H9 (cell line): ENCODE measurements at regions not wholly inside any gene's neighbourhood (a gene's known extent, or its start where the extent isn't known, plus 50 kb on each side); places are given as distances from the start of the nearest gene placed in this dataset.

ENCODE experiments used
- DNase-seq: peaks from one replicate; pipeline ENCODE4 v3.0.0-alpha.2; 2017
- H2AFZ ChIP-seq: one replicate; pipeline ENCODE4 v1.6.1; 2013; ENCODE audit warnings: mild to moderate bottlenecking, low read length, control low read depth, moderate library complexity
- H2AK5ac ChIP-seq: 2 replicates; pipeline ENCODE4 v1.6.1; 2013; ENCODE audit warnings: low read length, control low read depth, mixed read lengths; ENCODE audit not compliant: insufficient read length
- H2BK120ac ChIP-seq: one replicate; pipeline ENCODE4 v1.6.1; 2013; ENCODE audit warnings: low read depth, mild to moderate bottlenecking, low read length, control low read depth, inconsistent platforms; ENCODE audit not compliant: poor library complexity, severe bottlenecking
- H2BK12ac ChIP-seq: 2 replicates; pipeline ENCODE4 v1.6.1; 2013; ENCODE audit warnings: low read length, control low read depth, mixed read lengths, low read depth; ENCODE audit not compliant: insufficient read length
- H2BK15ac ChIP-seq: 2 replicates; pipeline ENCODE4 v1.6.1; 2013; ENCODE audit warnings: low read depth, low read length, control low read depth
- H2BK20ac ChIP-seq: one replicate; pipeline ENCODE4 v1.6.1; 2013; ENCODE audit warnings: low read depth, mild to moderate bottlenecking, low read length, control low read depth, inconsistent platforms; ENCODE audit not compliant: poor library complexity, severe bottlenecking
- H2BK5ac ChIP-seq: 2 replicates; pipeline ENCODE4 v1.6.1; 2013; ENCODE audit warnings: low read length, control low read depth, mixed read lengths; ENCODE audit not compliant: insufficient read length
- H3K14ac ChIP-seq: 2 replicates; pipeline ENCODE4 v1.6.1; 2013; ENCODE audit warnings: low read length, control low read depth; ENCODE audit not compliant: insufficient read depth
- H3K18ac ChIP-seq: 2 replicates; pipeline ENCODE4 v1.6.1; 2013; ENCODE audit warnings: low read depth, mild to moderate bottlenecking, mixed read lengths, low read length, control low read depth; ENCODE audit not compliant: insufficient read length
- H3K23ac ChIP-seq: 2 replicates; pipeline ENCODE4 v1.6.1; 2013; ENCODE audit warnings: low read length, control low read depth, mixed read lengths, low read depth; ENCODE audit not compliant: insufficient read length
- H3K23me2 ChIP-seq: 2 replicates; pipeline ENCODE4 v1.6.1; 2013; ENCODE audit warnings: low read depth, mild to moderate bottlenecking, mixed read lengths, low read length, control low read depth; ENCODE audit not compliant: insufficient read length, poor library complexity, severe bottlenecking
- H3K27ac ChIP-seq: 2 replicates; pipeline ENCODE4 v1.5.1; 2013; ENCODE audit warnings: low read length, control low read depth, mixed read lengths, low read depth; ENCODE audit not compliant: insufficient read length
- H3K27me3 ChIP-seq: 2 replicates; pipeline ENCODE4 v1.6.1; 2013; ENCODE audit warnings: low read length, control low read depth, inconsistent platforms; ENCODE audit not compliant: insufficient read depth
- H3K4ac ChIP-seq: 2 replicates; pipeline ENCODE4 v1.6.1; 2013; ENCODE audit warnings: low read depth, mild to moderate bottlenecking, control low read depth, inconsistent platforms, low read length, moderate library complexity
- H3K4me1 ChIP-seq: 2 replicates; pipeline ENCODE4 v1.6.1; 2013; ENCODE audit warnings: low read length, control low read depth, inconsistent platforms; ENCODE audit not compliant: insufficient read depth
- H3K4me2 ChIP-seq: 2 replicates; pipeline ENCODE4 v1.6.1; 2013; ENCODE audit warnings: low read length, control low read depth, mixed read lengths; ENCODE audit not compliant: insufficient read length, insufficient read depth
- H3K56ac ChIP-seq: 2 replicates; pipeline ENCODE4 v1.6.1; 2013; ENCODE audit warnings: low read depth, mild to moderate bottlenecking, mixed read lengths, low read length, control low read depth; ENCODE audit not compliant: insufficient read length
- H3K79me1 ChIP-seq: 2 replicates; pipeline ENCODE4 v1.6.1; 2013; ENCODE audit warnings: low read depth, mild to moderate bottlenecking, moderate library complexity, low read length, control low read depth, inconsistent platforms; ENCODE audit not compliant: insufficient read depth, poor library complexity, severe bottlenecking
- H3K79me2 ChIP-seq: 2 replicates; pipeline ENCODE4 v1.6.1; 2013; ENCODE audit warnings: low read length, control low read depth, inconsistent platforms; ENCODE audit not compliant: insufficient read depth
- H3K9ac ChIP-seq: 2 replicates; pipeline ENCODE4 v1.6.1; 2013; ENCODE audit warnings: low read length, control low read depth, mixed read lengths; ENCODE audit not compliant: insufficient read length; ENCODE audit errors: extremely low read depth
- H3K9me3 ChIP-seq: one replicate; pipeline ENCODE4 v1.6.1; 2013; ENCODE audit warnings: low read depth, low read length, inconsistent platforms; ENCODE audit not compliant: control insufficient read depth
- H3T11ph ChIP-seq: one replicate; pipeline ENCODE4 v1.6.1; 2013; ENCODE audit warnings: mild to moderate bottlenecking, low read length, control low read depth, inconsistent platforms
- H4K20me1 ChIP-seq: one replicate; pipeline ENCODE4 v1.6.1; 2013; ENCODE audit not compliant: control insufficient read depth, insufficient read length, insufficient read depth
- H4K5ac ChIP-seq: 2 replicates; pipeline ENCODE4 v1.6.1; 2013; ENCODE audit warnings: low read depth, mild to moderate bottlenecking, mixed read lengths, low read length, control low read depth; ENCODE audit not compliant: insufficient read length
- H4K8ac ChIP-seq: replicated peaks from 2 replicates; pipeline ENCODE4 v1.6.1; 2013; ENCODE audit warnings: low read length, control low read depth, mixed read lengths, low read depth; ENCODE audit not compliant: insufficient read length
- H4K91ac ChIP-seq: 2 replicates; pipeline ENCODE4 v1.6.1; 2013; ENCODE audit warnings: low read depth, mild to moderate bottlenecking, moderate library complexity, mixed read lengths, low read length, control low read depth; ENCODE audit not compliant: insufficient read length
- H3K27ac Mint-ChIP-seq, 3 experiments: 2 replicates in 2 of 3; 3 replicates in 1 of 3; pipeline ENCODE4 v1.8.0; 2020 to 2021; ENCODE audit warnings: mixed read lengths in 3 of 3, mild to moderate bottlenecking in 1 of 3, moderate library complexity in 1 of 3
- H3K27me3 Mint-ChIP-seq: 2 replicates; pipeline ENCODE4 v1.8.0; 2021; ENCODE audit warnings: low read depth, mild to moderate bottlenecking, moderate library complexity, mixed read lengths
- H3K36me3 Mint-ChIP-seq, 3 experiments: 2 replicates in 2 of 3; 3 replicates in 1 of 3; pipeline ENCODE4 v1.8.0; 2020 to 2021; ENCODE audit warnings: low read depth in 3 of 3, mixed read lengths in 3 of 3; ENCODE audit not compliant: insufficient read depth in 1 of 3
- H3K4me1 Mint-ChIP-seq, 2 experiments: 2 replicates each; pipeline ENCODE4 v1.8.0; 2020; ENCODE audit warnings: mixed read lengths in 2 of 2
- H3K4me3 Mint-ChIP-seq, 2 experiments: 2 replicates in 1 of 2; 3 replicates in 1 of 2; pipeline ENCODE4 v1.8.0; 2020 to 2021; ENCODE audit warnings: mild to moderate bottlenecking in 2 of 2, mixed read lengths in 2 of 2, moderate library complexity in 1 of 2
- H3K9me3 Mint-ChIP-seq, 2 experiments: 2 replicates in 1 of 2; 3 replicates in 1 of 2; pipeline ENCODE4 v1.8.0; 2020; ENCODE audit warnings: mild to moderate bottlenecking in 2 of 2, mixed read lengths in 2 of 2, moderate library complexity in 1 of 2
- WGBS: extraction: QIAGEN DNeasy Blood & Tissue Kit; methylation state at CpG from one replicate; pipeline ENCODE4 v1.1.7; 2013; ENCODE audit warnings: missing lambda C conversion rate, low lambda C conversion rate, mixed read lengths; ENCODE audit not compliant: insufficient read length; ENCODE audit errors: extremely low coverage; 5-methylcytosine and 5-hydroxymethylcytosine counted together
- TF ChIP-seq, protein P1 (sequence below): fragments of 200-600 bp; sonication (generic); conservative IDR thresholded peaks from 3 replicates; pipeline ENCODE4 v1.8.0; 2021; ENCODE audit warnings: antibody characterized with exemption, mild to moderate bottlenecking

DNA sequence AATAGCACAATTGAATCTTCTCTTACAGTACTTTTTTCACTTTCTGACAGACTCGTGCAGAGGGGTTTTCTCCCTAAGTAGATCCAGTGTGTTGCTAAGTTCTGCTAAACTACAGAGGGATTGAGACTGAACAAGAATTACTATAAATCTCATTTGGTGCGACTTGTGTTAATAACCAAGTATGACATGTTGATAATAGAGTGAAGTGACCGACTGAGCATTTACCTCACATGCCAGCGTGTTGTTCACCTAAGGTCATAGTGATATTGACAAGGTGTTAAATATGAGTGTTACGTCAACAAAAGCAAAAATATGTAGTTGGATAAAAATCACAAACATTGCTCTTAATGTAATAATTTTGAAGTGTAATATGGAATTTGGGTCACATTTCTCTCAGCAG lies 97.8 kb upstream of the PDE3A start:
- Histone ChIP-seq H3K14ac (no peak overlapping the region), H4K5ac (no peak overlapping the region), H3K27me3 (no peaks in the 10 kb centered on the region), H4K8ac (no peak overlapping the region), H2BK5ac (no peak overlapping the region), H3K79me2 (no peaks in the 10 kb centered on the region), H3K23ac (no peak overlapping the region), H3K9ac (no peak overlapping the region), H3K4me1 (peaks cover 4% of the 10 kb centered on the region; the same call in 1 of the 2 replicates), H3K4ac (no peak overlapping the region), H3K27ac (no peak overlapping the region), H2BK12ac (no peak overlapping the region), H2BK120ac (no peak overlapping the region), H2BK20ac (no peak overlapping the region), H3K18ac (no peak overlapping the region), H3K79me1 (no peaks in the 10 kb centered on the region), H3K23me2 (no peaks in the 10 kb centered on the region), H2AK5ac (no peak overlapping the region), H2BK15ac (no peak overlapping the region), H3T11ph (no peak overlapping the region), H3K4me2 (no peak overlapping the region), H4K20me1 (no peaks in the 10 kb centered on the region), H3K9me3 (no peaks in the 10 kb centered on the region), H4K91ac (no peak overlapping the region), H3K56ac (no peak overlapping the region), H2AFZ (no peak overlapping the region)
- Mint-ChIP-seq H3K27me3 (no peaks in the 10 kb centered on the region), H3K36me3 (no peaks in the 10 kb centered on the region), H3K4me3 (no peak overlapping the region), H3K9me3 (no peaks in the 10 kb centered on the region), H3K27ac (no peak overlapping the region), H3K4me1 (peaks cover 13 to 18% of the 10 kb centered on the region in 2 experiments)
- WGBS = no CpG with 5 or more reads among the region's 5 CpGs
- TF ChIP-seq, protein P1, sequence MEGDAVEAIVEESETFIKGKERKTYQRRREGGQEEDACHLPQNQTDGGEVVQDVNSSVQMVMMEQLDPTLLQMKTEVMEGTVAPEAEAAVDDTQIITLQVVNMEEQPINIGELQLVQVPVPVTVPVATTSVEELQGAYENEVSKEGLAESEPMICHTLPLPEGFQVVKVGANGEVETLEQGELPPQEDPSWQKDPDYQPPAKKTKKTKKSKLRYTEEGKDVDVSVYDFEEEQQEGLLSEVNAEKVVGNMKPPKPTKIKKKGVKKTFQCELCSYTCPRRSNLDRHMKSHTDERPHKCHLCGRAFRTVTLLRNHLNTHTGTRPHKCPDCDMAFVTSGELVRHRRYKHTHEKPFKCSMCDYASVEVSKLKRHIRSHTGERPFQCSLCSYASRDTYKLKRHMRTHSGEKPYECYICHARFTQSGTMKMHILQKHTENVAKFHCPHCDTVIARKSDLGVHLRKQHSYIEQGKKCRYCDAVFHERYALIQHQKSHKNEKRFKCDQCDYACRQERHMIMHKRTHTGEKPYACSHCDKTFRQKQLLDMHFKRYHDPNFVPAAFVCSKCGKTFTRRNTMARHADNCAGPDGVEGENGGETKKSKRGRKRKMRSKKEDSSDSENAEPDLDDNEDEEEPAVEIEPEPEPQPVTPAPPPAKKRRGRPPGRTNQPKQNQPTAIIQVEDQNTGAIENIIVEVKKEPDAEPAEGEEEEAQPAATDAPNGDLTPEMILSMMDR = no peak
- DNase-seq = no peak
